ENCODE measurements at regions not wholly inside any gene's neighbourhood (a gene's known extent, or its start where the extent isn't known, plus 50 kb on each side); places are given as distances from the start of the nearest gene placed in this dataset.
A peak's percentile ranks its signal among the peaks of the same experiment; 100 is the strongest.

- Mint-ChIP-seq H3K9me3 (peaks cover 0 to 7% (median 5%) of the 10 kb centered on the region in 7 donors), H3K4me1 (peaks cover 0 to 11% (median 5%) of the 10 kb centered on the region in 4 donors), H3K4me3 (peak overlapping the region in 1 of 4 donors; percentile 24), H3K27me3 (peaks cover 8% of the 10 kb centered on the region), H3K36me3 (no peaks in the 10 kb centered on the region), H3K27ac (no peak overlapping the region)
- DNase-seq (no peak), ATAC-seq (ENCODE audit: low read depth in 2 of 2) (no peak)
- Histone ChIP-seq H3K4me3 (ENCODE audit: low read depth, low read length) (no peak overlapping the region), H3K4me1 (ENCODE audit: control insufficient read depth, insufficient read depth, low read length, poor library complexity, severe bottlenecking) (peaks cover 5% of the 10 kb centered on the region), H3K9me3 (ENCODE audit: control insufficient read depth in 2 of 2, low read length in 2 of 2) (no peaks in the 10 kb centered on the region), H3K27me3 (ENCODE audit: control insufficient read depth, insufficient read depth, low read length) (no peaks in the 10 kb centered on the region), H3K27ac (ENCODE audit: insufficient read depth, low read length, poor library complexity, severe bottlenecking) (no peak overlapping the region), H3K36me3 (ENCODE audit: control insufficient read depth, insufficient read depth, low read length) (no peaks in the 10 kb centered on the region)
Measured at GRCh38 chr16:80028581-80029380, 428.2 kb upstream of the MAF start.

GRCh38 chr16:80027007-80027965 lies 426.7 kb upstream of the MAF start:
- Histone ChIP-seq H3K27ac (ENCODE audit: insufficient read depth, low read length, poor library complexity, severe bottlenecking) (no peak overlapping the region), H3K9me3 (ENCODE audit: control insufficient read depth in 2 of 2, low read length in 2 of 2) (no peaks in the 10 kb centered on the region), H3K4me1 (ENCODE audit: control insufficient read depth, insufficient read depth, low read length, poor library complexity, severe bottlenecking) (peaks cover 5% of the 10 kb centered on the region), H3K27me3 (ENCODE audit: control insufficient read depth, insufficient read depth, low read length) (no peaks in the 10 kb centered on the region), H3K4me3 (ENCODE audit: low read depth, low read length) (peak overlapping the region; percentile 19), H3K36me3 (ENCODE audit: control insufficient read depth, insufficient read depth, low read length) (no peaks in the 10 kb centered on the region)
- ATAC-seq (ENCODE audit: low read depth in 2 of 2) (peak; percentile 73 to 75), DNase-seq (peak; percentile 1 to 54 (median 2))
- H3K36me3 Mint-ChIP-seq = no peaks in the 10 kb centered on the region
- H3K4me1 Mint-ChIP-seq = peaks cover 0 to 11% (median 5%) of the 10 kb centered on the region in 4 donors
- H3K4me3 Mint-ChIP-seq = peak overlapping the region in 3 of 4 donors; percentile 9 to 66 (median 61)
- peak overlapping the region; percentile 24 to 80 (median 63) for H3K27ac Mint-ChIP-seq
- H3K27me3 Mint-ChIP-seq = peaks cover 9% of the 10 kb centered on the region
- H3K9me3 Mint-ChIP-seq = peaks cover 0 to 3% (median 0%) of the 10 kb centered on the region in 7 donors

DNA sequence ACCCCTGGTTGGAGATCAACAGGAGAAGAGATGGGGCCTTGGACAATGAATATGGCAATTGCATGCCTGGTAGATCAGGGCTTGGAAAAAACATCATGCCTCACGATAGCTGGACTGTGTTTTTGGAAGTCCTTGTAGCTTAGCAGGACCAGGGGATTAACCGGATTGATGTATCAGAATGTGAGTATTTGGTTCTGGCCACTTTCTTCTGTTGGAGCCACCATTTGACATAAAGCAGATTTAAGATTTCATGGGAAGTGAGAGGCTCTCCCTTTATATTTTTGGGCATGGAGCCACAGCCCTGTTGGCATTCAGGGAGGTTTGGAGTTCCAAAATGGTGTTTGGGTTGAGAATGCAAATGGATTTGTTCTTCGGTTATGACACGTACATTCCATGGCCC lies 424.7 kb upstream of the MAF start:
- no peaks in the 10 kb centered on the region for H3K9me3 ChIP-seq (ENCODE audit: control insufficient read depth in 2 of 2, low read length in 2 of 2)
- DNase-seq (no peak), ATAC-seq (ENCODE audit: low read depth in 2 of 2) (no peak)
- H3K4me1 ChIP-seq (ENCODE audit: control insufficient read depth, insufficient read depth, low read length, poor library complexity, severe bottlenecking) = peaks cover 5% of the 10 kb centered on the region
- no peak overlapping the region for H3K27ac ChIP-seq (ENCODE audit: insufficient read depth, low read length, poor library complexity, severe bottlenecking)
- peaks cover 0 to 11% (median 5%) of the 10 kb centered on the region in 4 donors for H3K4me1 Mint-ChIP-seq
- H3K4me3 Mint-ChIP-seq = no peak overlapping the region
- H3K9me3 Mint-ChIP-seq = peaks cover 0 to 3% (median 0%) of the 10 kb centered on the region in 7 donors
- H3K36me3 ChIP-seq (ENCODE audit: control insufficient read depth, insufficient read depth, low read length) = no peaks in the 10 kb centered on the region
- no peaks in the 10 kb centered on the region for H3K36me3 Mint-ChIP-seq
- H3K4me3 ChIP-seq (ENCODE audit: low read depth, low read length) = no peak overlapping the region
- peaks cover 9% of the 10 kb centered on the region for H3K27me3 Mint-ChIP-seq
- no peak overlapping the region for H3K27ac Mint-ChIP-seq
- H3K27me3 ChIP-seq (ENCODE audit: control insufficient read depth, insufficient read depth, low read length) = no peaks in the 10 kb centered on the region

GRCh38 chr16:80024443-80024842 lies 423.9 kb upstream of the MAF start:
- H3K9me3 Mint-ChIP-seq = peaks cover 0 to 3% (median 0%) of the 10 kb centered on the region in 7 donors
- no peaks in the 10 kb centered on the region for H3K9me3 ChIP-seq (ENCODE audit: control insufficient read depth in 2 of 2, low read length in 2 of 2)
- DNase-seq = no peak
- no peaks in the 10 kb centered on the region for H3K36me3 Mint-ChIP-seq
- H3K4me1 ChIP-seq (ENCODE audit: control insufficient read depth, insufficient read depth, low read length, poor library complexity, severe bottlenecking) = peaks cover 5% of the 10 kb centered on the region
- H3K4me1 Mint-ChIP-seq = peaks cover 0 to 11% (median 5%) of the 10 kb centered on the region in 4 donors
- no peaks in the 10 kb centered on the region for H3K36me3 ChIP-seq (ENCODE audit: control insufficient read depth, insufficient read depth, low read length)
- no peak overlapping the region for H3K27ac ChIP-seq (ENCODE audit: insufficient read depth, low read length, poor library complexity, severe bottlenecking)
- H3K4me3 ChIP-seq (ENCODE audit: low read depth, low read length) = no peak overlapping the region
- no peak for ATAC-seq (ENCODE audit: low read depth in 2 of 2)
- peaks cover 9% of the 10 kb centered on the region for H3K27me3 Mint-ChIP-seq
- no peaks in the 10 kb centered on the region for H3K27me3 ChIP-seq (ENCODE audit: control insufficient read depth, insufficient read depth, low read length)
- no peak overlapping the region for H3K4me3 Mint-ChIP-seq
- H3K27ac Mint-ChIP-seq = no peak overlapping the region

DNA sequence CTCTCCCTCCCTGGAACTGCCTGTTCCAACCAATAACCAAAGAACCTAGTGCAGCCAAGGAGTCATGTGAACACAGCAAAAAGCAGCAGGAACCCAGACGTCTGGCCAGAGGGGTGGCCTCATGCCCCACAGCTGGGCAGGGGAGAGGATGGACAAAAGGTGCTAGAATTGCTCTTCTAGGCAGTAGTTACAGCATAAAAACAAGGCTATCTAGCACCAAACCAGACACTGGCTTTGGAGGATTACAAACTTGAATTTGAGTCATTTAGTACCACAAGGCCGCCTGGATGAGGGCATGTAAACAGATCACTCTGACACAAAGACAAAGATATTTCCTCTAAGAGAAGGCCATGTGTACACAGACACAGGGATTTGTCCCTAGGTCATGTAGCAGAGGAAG lies 423.3 kb upstream of the MAF start:
- H3K27me3 Mint-ChIP-seq = peaks cover 7% of the 10 kb centered on the region
- no peaks in the 10 kb centered on the region for H3K27me3 ChIP-seq (ENCODE audit: control insufficient read depth, insufficient read depth, low read length)
- H3K36me3 Mint-ChIP-seq = no peaks in the 10 kb centered on the region
- H3K27ac ChIP-seq (ENCODE audit: insufficient read depth, low read length, poor library complexity, severe bottlenecking) = no peak overlapping the region
- H3K4me3 Mint-ChIP-seq = no peak overlapping the region
- no peak for DNase-seq
- H3K27ac Mint-ChIP-seq = no peak overlapping the region
- no peak for ATAC-seq (ENCODE audit: low read depth in 2 of 2)
- peaks cover 5% of the 10 kb centered on the region for H3K4me1 ChIP-seq (ENCODE audit: control insufficient read depth, insufficient read depth, low read length, poor library complexity, severe bottlenecking)
- no peaks in the 10 kb centered on the region for H3K36me3 ChIP-seq (ENCODE audit: control insufficient read depth, insufficient read depth, low read length)
- no peak overlapping the region for H3K4me3 ChIP-seq (ENCODE audit: low read depth, low read length)
- peaks cover 0 to 11% (median 5%) of the 10 kb centered on the region in 4 donors for H3K4me1 Mint-ChIP-seq
- no peaks in the 10 kb centered on the region for H3K9me3 ChIP-seq (ENCODE audit: control insufficient read depth in 2 of 2, low read length in 2 of 2)
- H3K9me3 Mint-ChIP-seq = peaks cover 0 to 1% (median 0%) of the 10 kb centered on the region in 7 donors

GRCh38 chr16:80019395-80019794 lies 418.9 kb upstream of the MAF start:
- no peaks in the 10 kb centered on the region for H3K4me1 ChIP-seq (ENCODE audit: control insufficient read depth, insufficient read depth, low read length, poor library complexity, severe bottlenecking)
- no peak overlapping the region for H3K4me3 ChIP-seq (ENCODE audit: low read depth, low read length)
- Mint-ChIP-seq H3K4me1 (no peaks in the 10 kb centered on the region), H3K4me3 (no peak overlapping the region), H3K36me3 (no peaks in the 10 kb centered on the region), H3K27me3 (peaks cover 5% of the 10 kb centered on the region), H3K9me3 (no peaks in the 10 kb centered on the region), H3K27ac (no peak overlapping the region)
- DNase-seq (no peak), ATAC-seq (ENCODE audit: low read depth in 2 of 2) (no peak)
- H3K36me3 ChIP-seq (ENCODE audit: control insufficient read depth, insufficient read depth, low read length) = no peaks in the 10 kb centered on the region
- H3K9me3 ChIP-seq (ENCODE audit: control insufficient read depth in 2 of 2, low read length in 2 of 2) = no peaks in the 10 kb centered on the region
- no peak overlapping the region for H3K27ac ChIP-seq (ENCODE audit: insufficient read depth, low read length, poor library complexity, severe bottlenecking)
- no peaks in the 10 kb centered on the region for H3K27me3 ChIP-seq (ENCODE audit: control insufficient read depth, insufficient read depth, low read length)

DNA sequence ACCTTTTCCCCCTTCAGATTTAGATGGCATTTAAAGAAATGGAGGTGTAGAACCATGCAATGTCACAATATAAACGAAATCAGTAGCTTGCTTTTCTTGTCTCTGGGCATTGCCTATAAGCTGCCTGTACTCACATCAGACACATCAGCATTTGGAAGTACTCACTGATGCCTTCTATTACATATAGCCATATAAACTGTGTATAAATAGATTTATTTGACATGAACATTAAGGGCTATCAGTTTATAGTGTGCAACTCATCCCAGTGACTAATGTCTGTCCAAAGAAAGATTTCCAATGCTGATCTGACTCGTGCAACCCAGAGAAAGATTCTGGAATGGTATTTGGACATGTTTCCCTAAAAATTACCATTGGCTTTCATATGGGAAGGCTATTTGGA lies 417.9 kb upstream of the MAF start:
- Histone ChIP-seq H3K9me3 (ENCODE audit: control insufficient read depth in 2 of 2, low read length in 2 of 2) (no peaks in the 10 kb centered on the region), H3K27ac (ENCODE audit: insufficient read depth, low read length, poor library complexity, severe bottlenecking) (no peak overlapping the region), H3K27me3 (ENCODE audit: control insufficient read depth, insufficient read depth, low read length) (no peaks in the 10 kb centered on the region), H3K4me3 (ENCODE audit: low read depth, low read length) (no peak overlapping the region), H3K36me3 (ENCODE audit: control insufficient read depth, insufficient read depth, low read length) (no peaks in the 10 kb centered on the region), H3K4me1 (ENCODE audit: control insufficient read depth, insufficient read depth, low read length, poor library complexity, severe bottlenecking) (no peaks in the 10 kb centered on the region)
- no peak overlapping the region for H3K4me3 Mint-ChIP-seq
- ATAC-seq (ENCODE audit: low read depth in 2 of 2) (no peak), DNase-seq (no peak)
- H3K36me3 Mint-ChIP-seq = no peaks in the 10 kb centered on the region
- no peaks in the 10 kb centered on the region for H3K4me1 Mint-ChIP-seq
- no peak overlapping the region for H3K27ac Mint-ChIP-seq
- no peaks in the 10 kb centered on the region for H3K9me3 Mint-ChIP-seq
- peaks cover 5% of the 10 kb centered on the region for H3K27me3 Mint-ChIP-seq

Data from CD4-positive, CD25-positive, alpha-beta regulatory T cell (primary cell).